Liver (tissue), 2 donors: ENCODE measurements at regions not wholly inside any gene's neighbourhood (a gene's known extent, or its start where the extent isn't known, plus 50 kb on each side); places are given as distances from the start of the nearest gene placed in this dataset.

Experiments
- GABPA ChIP-seq, 2 donors: IDR thresholded peaks in 1 of 2; conservative IDR thresholded peaks in 1 of 2; 2 replicates each; pipeline ENCODE4 v1.6.1; 2016; ENCODE audit warnings: antibody characterized with exemption in 2 of 2, mild to moderate bottlenecking in 1 of 2, moderate library complexity in 1 of 2
- REST ChIP-seq: IDR thresholded peaks from 2 replicates; pipeline ENCODE4 v1.6.1; 2016; ENCODE audit warnings: antibody characterized with exemption, mild to moderate bottlenecking
- TAF1 ChIP-seq: conservative IDR thresholded peaks from 2 replicates; pipeline ENCODE4 v1.6.1; 2016; ENCODE audit warnings: antibody characterized with exemption, mild to moderate bottlenecking
- donor health status: healthy.

GRCh38 chr16:17769065-17769464, 298.3 kb upstream of the XYLT1 start:
- no peak for TF ChIP-seq REST
- TF ChIP-seq TAF1, result no peak
- no peak for TF ChIP-seq GABPA (IDR thresholded peaks at IDR 0.05 in 1 of 2, conservative IDR thresholded peaks at IDR 0.05 in 1 of 2)
